ENCODE measurements at regions not wholly inside any gene's neighbourhood (a gene's known extent, or its start where the extent isn't known, plus 50 kb on each side); places are given as distances from the start of the nearest gene placed in this dataset.

DNA sequence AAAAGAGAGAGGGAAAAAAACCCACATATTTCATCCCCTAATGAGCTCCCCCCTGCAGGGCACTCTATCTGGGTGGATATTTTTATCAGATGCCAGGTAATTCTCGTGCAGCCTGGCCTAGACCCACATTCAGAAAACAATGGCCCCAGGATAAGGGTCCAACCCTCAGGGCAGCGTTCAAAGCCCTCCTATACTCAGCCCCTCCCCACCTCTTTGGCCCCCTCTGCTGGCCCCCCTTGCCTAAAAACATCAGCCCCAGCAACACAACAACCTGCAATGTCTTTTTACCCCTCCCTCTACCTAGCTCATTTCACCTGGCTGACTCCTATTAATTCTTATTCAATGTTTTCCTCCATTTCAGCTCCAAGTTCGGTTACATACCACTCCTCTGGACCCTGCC lies 145.4 kb upstream of the MED14 start:
- no peaks in the 10 kb centered on the region for H3K27me3 ChIP-seq
- TF ChIP-seq, protein P1, sequence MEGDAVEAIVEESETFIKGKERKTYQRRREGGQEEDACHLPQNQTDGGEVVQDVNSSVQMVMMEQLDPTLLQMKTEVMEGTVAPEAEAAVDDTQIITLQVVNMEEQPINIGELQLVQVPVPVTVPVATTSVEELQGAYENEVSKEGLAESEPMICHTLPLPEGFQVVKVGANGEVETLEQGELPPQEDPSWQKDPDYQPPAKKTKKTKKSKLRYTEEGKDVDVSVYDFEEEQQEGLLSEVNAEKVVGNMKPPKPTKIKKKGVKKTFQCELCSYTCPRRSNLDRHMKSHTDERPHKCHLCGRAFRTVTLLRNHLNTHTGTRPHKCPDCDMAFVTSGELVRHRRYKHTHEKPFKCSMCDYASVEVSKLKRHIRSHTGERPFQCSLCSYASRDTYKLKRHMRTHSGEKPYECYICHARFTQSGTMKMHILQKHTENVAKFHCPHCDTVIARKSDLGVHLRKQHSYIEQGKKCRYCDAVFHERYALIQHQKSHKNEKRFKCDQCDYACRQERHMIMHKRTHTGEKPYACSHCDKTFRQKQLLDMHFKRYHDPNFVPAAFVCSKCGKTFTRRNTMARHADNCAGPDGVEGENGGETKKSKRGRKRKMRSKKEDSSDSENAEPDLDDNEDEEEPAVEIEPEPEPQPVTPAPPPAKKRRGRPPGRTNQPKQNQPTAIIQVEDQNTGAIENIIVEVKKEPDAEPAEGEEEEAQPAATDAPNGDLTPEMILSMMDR (IDR thresholded peaks at IDR 0.05): no peak
- TF ChIP-seq POLR2AphosphoS5 (IDR thresholded peaks at IDR 0.05; ENCODE audit: insufficient read depth in 1 of 2, low read depth in 1 of 2): no peak
- TF ChIP-seq POLR2A (IDR thresholded peaks at IDR 0.05): no peak
- H3K4me3 ChIP-seq: no peak overlapping the region
- no peaks in the 10 kb centered on the region for H3K9me3 ChIP-seq
- intact Hi-C loops (cut with DNase I): loop anchor here (10.0 kb wide), 1 partner anchor 224 kb away; no protein-coding TSS in a partner anchor
- no peak overlapping the region for H3K27ac ChIP-seq
- no peaks in the 10 kb centered on the region for H3K4me1 ChIP-seq
- DNase-seq (ENCODE audit: extremely low spot score in 2 of 2): no peak
- H3K36me3 ChIP-seq: no peaks in the 10 kb centered on the region

DNA sequence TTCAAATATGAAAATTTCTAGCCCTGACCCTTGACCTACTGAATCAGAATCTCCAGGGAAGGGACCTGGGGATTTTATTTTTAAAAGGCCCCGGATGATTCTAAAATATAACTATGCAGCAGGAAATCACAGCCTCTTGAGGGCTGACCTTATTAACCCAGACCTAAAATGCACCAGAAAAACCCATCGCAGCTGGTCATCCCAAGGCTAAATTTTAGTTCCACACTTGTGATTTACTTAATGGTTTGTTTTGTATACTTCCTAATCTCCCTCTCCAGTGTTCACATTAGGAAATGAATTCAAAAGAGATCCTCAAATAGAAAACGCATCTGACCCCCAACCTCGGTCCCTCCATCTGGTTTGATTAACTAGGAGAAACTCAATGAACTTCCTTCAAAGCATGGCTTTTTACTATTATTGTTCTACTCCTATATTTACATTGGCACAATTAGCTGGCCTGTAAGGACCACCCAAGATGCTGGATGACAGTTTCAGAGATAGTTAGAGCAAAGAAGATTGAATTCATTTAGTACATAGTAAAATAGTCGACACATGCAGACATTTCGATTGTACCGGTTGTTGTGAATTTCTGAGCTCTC lies 147.8 kb upstream of the MED14 start:
- no peaks in the 10 kb centered on the region for H3K9me3 ChIP-seq
- no peak overlapping the region for H3K27ac ChIP-seq
- no peak for TF ChIP-seq POLR2AphosphoS5 (IDR thresholded peaks at IDR 0.05; ENCODE audit: insufficient read depth in 1 of 2, low read depth in 1 of 2)
- TF ChIP-seq, protein P1 (IDR thresholded peaks at IDR 0.05): no peak
- no peak for TF ChIP-seq POLR2A (IDR thresholded peaks at IDR 0.05)
- no peaks in the 10 kb centered on the region for H3K27me3 ChIP-seq
- no peaks in the 10 kb centered on the region for H3K36me3 ChIP-seq
- no peak for DNase-seq (ENCODE audit: extremely low spot score in 2 of 2)
- intact Hi-C loops (cut with DNase I): loop anchor here (10.0 kb wide), 1 partner anchor 222 kb away; no protein-coding TSS in a partner anchor
- H3K4me1 ChIP-seq: no peaks in the 10 kb centered on the region
- H3K4me3 ChIP-seq: no peak overlapping the region

DNA sequence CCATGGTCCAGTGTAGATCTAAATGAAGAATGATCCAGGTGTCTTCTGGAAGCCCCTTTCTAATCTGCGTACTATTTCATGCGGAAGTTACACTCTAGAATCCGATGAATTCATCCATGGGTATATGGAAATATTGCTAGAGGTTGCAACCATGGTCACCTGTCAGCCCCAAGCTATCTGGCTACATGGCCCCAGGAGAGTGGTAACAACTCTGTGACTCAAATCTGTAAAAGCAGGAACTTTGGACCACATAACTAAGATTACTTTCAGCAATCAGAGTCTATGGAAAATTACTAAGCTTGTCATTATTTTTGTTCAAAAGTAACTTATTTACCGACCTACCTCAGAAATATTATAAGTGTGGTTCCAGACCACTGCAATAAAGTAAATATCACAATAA lies 150.6 kb upstream of the MED14 start:
- H3K9me3 ChIP-seq: no peaks in the 10 kb centered on the region
- intact Hi-C loops (cut with DNase I): loop anchor here (10.0 kb wide), 1 partner anchor 219 kb away; no protein-coding TSS in a partner anchor
- H3K4me3 ChIP-seq: no peak overlapping the region
- TF ChIP-seq, protein P1 (IDR thresholded peaks at IDR 0.05): no peak
- no peaks in the 10 kb centered on the region for H3K4me1 ChIP-seq
- H3K27me3 ChIP-seq: no peaks in the 10 kb centered on the region
- no peak overlapping the region for H3K27ac ChIP-seq
- DNase-seq (ENCODE audit: extremely low spot score in 2 of 2): no peak
- H3K36me3 ChIP-seq: no peaks in the 10 kb centered on the region

DNA sequence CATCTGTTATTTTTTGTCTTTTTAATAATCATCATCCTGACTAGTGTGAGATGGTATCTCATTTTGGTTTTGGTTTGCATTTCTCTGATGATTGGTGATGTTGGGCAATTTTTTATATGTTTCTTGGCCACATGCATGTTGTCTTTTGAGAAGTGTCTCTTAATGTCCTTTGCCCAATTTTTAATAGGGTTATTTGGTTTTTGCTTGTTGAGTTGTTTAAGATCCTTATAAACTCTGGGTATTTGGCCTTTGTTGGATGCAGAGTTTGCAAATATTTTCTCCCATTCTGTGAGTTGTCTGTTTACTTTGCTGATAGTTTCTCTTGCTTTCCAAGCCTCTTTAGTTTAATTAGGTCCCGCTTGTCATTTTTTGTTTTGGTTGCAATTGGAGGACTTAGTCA lies 152.1 kb upstream of the MED14 start:
- no peaks in the 10 kb centered on the region for H3K4me1 ChIP-seq
- H3K27ac ChIP-seq: no peak overlapping the region
- DNase-seq (ENCODE audit: extremely low spot score in 2 of 2): no peak
- no peak overlapping the region for H3K4me3 ChIP-seq
- intact Hi-C loops (cut with DNase I): loop anchor here (10.0 kb wide), 1 partner anchor 217 kb away; no protein-coding TSS in a partner anchor
- H3K9me3 ChIP-seq: no peaks in the 10 kb centered on the region
- H3K36me3 ChIP-seq: no peaks in the 10 kb centered on the region
- no peaks in the 10 kb centered on the region for H3K27me3 ChIP-seq
- TF ChIP-seq, protein P1 (IDR thresholded peaks at IDR 0.05): no peak
- TF ChIP-seq POLR2A (IDR thresholded peaks at IDR 0.05) (no peak), POLR2AphosphoS5 (IDR thresholded peaks at IDR 0.05; ENCODE audit: insufficient read depth in 1 of 2, low read depth in 1 of 2) (no peak)

DNA sequence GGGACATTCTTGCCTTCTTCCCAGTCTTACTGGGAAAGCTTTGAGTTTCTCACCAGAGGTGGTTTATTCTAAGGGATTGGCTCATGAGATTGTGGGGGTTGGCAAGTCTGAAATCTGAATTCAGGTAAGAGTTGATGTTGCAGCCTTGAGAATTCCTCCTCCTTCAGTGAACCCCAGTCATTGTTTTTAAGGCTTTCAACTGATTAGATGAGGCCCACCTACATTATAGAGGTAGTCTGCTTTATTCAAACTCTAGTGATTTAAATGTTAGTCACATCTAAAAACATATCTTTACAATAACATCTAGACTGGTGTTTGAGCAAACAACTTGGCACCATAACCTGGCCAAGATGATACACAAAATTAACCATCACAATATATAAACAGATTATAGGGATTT lies 156.5 kb upstream of the MED14 start:
- no peak overlapping the region for H3K27ac ChIP-seq

More for the DNA sequence above, 156.5 kb upstream of the MED14 start:
- TF ChIP-seq POLR2A (IDR thresholded peaks at IDR 0.05) (no peak), POLR2AphosphoS5 (IDR thresholded peaks at IDR 0.05; ENCODE audit: insufficient read depth in 1 of 2, low read depth in 1 of 2) (no peak)
- TF ChIP-seq, protein P1 (IDR thresholded peaks at IDR 0.05): no peak
- Histone ChIP-seq H3K27me3 (no peaks in the 10 kb centered on the region), H3K4me3 (no peak overlapping the region), H3K9me3 (no peaks in the 10 kb centered on the region), H3K36me3 (no peaks in the 10 kb centered on the region), H3K4me1 (no peaks in the 10 kb centered on the region)
- DNase-seq (ENCODE audit: extremely low spot score in 2 of 2): no peak
- intact Hi-C loops (cut with DNase I): no loop called here
